HG03432 (cell line): ENCODE measurements at regions not wholly inside any gene's neighbourhood (a gene's known extent, or its start where the extent isn't known, plus 50 kb on each side); places are given as distances from the start of the nearest gene placed in this dataset.
"Not testable (repeated sequence)": the region's sequence is repeated elsewhere in the genome, so short reads cannot be mapped to it uniquely, and the experiment has no call there.

ENCODE experiments used
- ATAC-seq: cut with Tn5 transposase; IDR thresholded peaks from one replicate; pipeline ENCODE4 v1.9.1; 2021; ENCODE audit warnings: mild to moderate bottlenecking, moderate library complexity; ENCODE audit not compliant: unreplicated experiment

- no peak for ATAC-seq
Measured at GRCh38 chr1:100597061-100597741, 59.3 kb downstream of the GPR88 start.

- no peak for ATAC-seq
Measured at GRCh38 chr1:100597784-100598183, 59.8 kb downstream of the GPR88 start.

GRCh38 chr1:100600377-100600776 is 62.4 kb downstream of the GPR88 start:
- ATAC-seq: not testable (repeated sequence)

- ATAC-seq: not testable (repeated sequence)
Measured at GRCh38 chr1:100602028-100602427, 64.1 kb downstream of the GPR88 start.

- ATAC-seq: peak; percentile 75
Measured at GRCh38 chr1:100604372-100604771, 66.4 kb downstream of the GPR88 start.

GRCh38 chr1:100606438-100606837 is 68.5 kb downstream of the GPR88 start:
- no peak for ATAC-seq

GRCh38 chr1:100607628-100608240 is 69.8 kb downstream of the GPR88 start:
- no peak for ATAC-seq

- no peak for ATAC-seq
Measured at GRCh38 chr1:100609849-100610248, 71.9 kb downstream of the GPR88 start.

GRCh38 chr1:100611086-100611485 is 73.1 kb downstream of the GPR88 start:
- no peak for ATAC-seq

GRCh38 chr1:100612540-100612939 is 74.6 kb downstream of the GPR88 start:
- no peak for ATAC-seq

- no peak for ATAC-seq
Measured at GRCh38 chr1:100613817-100614559, 76.0 kb downstream of the GPR88 start.

- no peak for ATAC-seq
Measured at GRCh38 chr1:100614570-100614969, 76.6 kb downstream of the GPR88 start.

- ATAC-seq: no peak
Measured at GRCh38 chr1:100615686-100616085, 77.7 kb downstream of the GPR88 start.

- ATAC-seq: no peak
Measured at GRCh38 chr1:100616121-100616621, 78.2 kb downstream of the GPR88 start.

- no peak for ATAC-seq
Measured at GRCh38 chr1:100622037-100622436, 84.1 kb downstream of the GPR88 start.

GRCh38 chr1:100622506-100622905 is 84.6 kb downstream of the GPR88 start:
- ATAC-seq: no peak

GRCh38 chr1:100622966-100623762 is 85.2 kb downstream of the GPR88 start:
- no peak for ATAC-seq

GRCh38 chr1:100624886-100625610 is 87.1 kb downstream of the GPR88 start:
- ATAC-seq: no peak

- ATAC-seq: no peak
Measured at GRCh38 chr1:100626397-100626796, 88.5 kb downstream of the GPR88 start.

- no peak for ATAC-seq
Measured at GRCh38 chr1:100627054-100627716, 89.2 kb downstream of the GPR88 start.
